Liver (tissue), 8 donors: ENCODE measurements at regions not wholly inside any gene's neighbourhood (a gene's known extent, or its start where the extent isn't known, plus 50 kb on each side); places are given as distances from the start of the nearest gene placed in this dataset.

Experiments used
- DNase-seq: peaks from one replicate; pipeline ENCODE4 v3.0.0-alpha.2; 2017; ENCODE audit warnings: low spot score
- H3K27ac ChIP-seq, 2 donors: one replicate each; pipeline ENCODE4 v1.7.0; 2013; ENCODE audit warnings: inconsistent platforms in 2 of 2, low read length in 2 of 2, control low read depth in 1 of 2, low read depth in 1 of 2, mild to moderate bottlenecking in 1 of 2
- H3K27me3 ChIP-seq, 4 donors: one replicate each; pipeline versions ENCODE4 v1.6.1 to v1.7.0; 2013; ENCODE audit warnings: low read length in 3 of 4, inconsistent platforms in 1 of 4, mild to moderate bottlenecking in 1 of 4, moderate library complexity in 1 of 4; ENCODE audit not compliant: control insufficient read depth in 4 of 4, insufficient read depth in 4 of 4
- H3K36me3 ChIP-seq, 4 donors: one replicate each; pipeline versions ENCODE4 v1.6.1 to v1.7.0; 2013; ENCODE audit warnings: low read length in 3 of 4, mild to moderate bottlenecking in 3 of 4, low read depth in 1 of 4, moderate library complexity in 1 of 4; ENCODE audit not compliant: control insufficient read depth in 4 of 4, insufficient read depth in 3 of 4
- H3K4me1 ChIP-seq, 4 donors: one replicate each; pipeline versions ENCODE4 v1.6.1 to v1.7.0; 2013; ENCODE audit warnings: low read length in 3 of 4, mild to moderate bottlenecking in 3 of 4, moderate library complexity in 1 of 4; ENCODE audit not compliant: control insufficient read depth in 4 of 4, insufficient read depth in 4 of 4
- H3K4me3 ChIP-seq, 3 donors: one replicate each; pipeline versions ENCODE4 v1.6.1 to v1.7.0; 2013; ENCODE audit warnings: low read length in 3 of 3, control low read depth in 1 of 3, low read depth in 1 of 3, mild to moderate bottlenecking in 1 of 3
- H3K9ac ChIP-seq, 2 donors: one replicate each; pipeline ENCODE4 v1.7.0; 2013; ENCODE audit warnings: low read length in 2 of 2, mild to moderate bottlenecking in 2 of 2, moderate library complexity in 2 of 2, control low read depth in 1 of 2, low read depth in 1 of 2
- H3K9me3 ChIP-seq, 4 donors: one replicate each; pipeline versions ENCODE4 v1.6.1 to v1.7.0; 2013; ENCODE audit warnings: low read length in 3 of 4; ENCODE audit not compliant: control insufficient read depth in 4 of 4
- CTCF ChIP-seq: fragments of 150-350 bp; IDR thresholded peaks from 2 replicates; pipeline ENCODE4 v1.5.1; 2017; ENCODE audit warnings: improper control_type of control experiment, low read depth, low read length; ENCODE audit not compliant: missing input control
- EGR1 ChIP-seq, 2 donors: IDR thresholded peaks; 2 replicates each; pipeline ENCODE4 v1.6.1; 2016 to 2018; ENCODE audit warnings: antibody characterized with exemption in 2 of 2, low read depth in 2 of 2
- FOXA1 ChIP-seq: IDR thresholded peaks from 2 replicates; pipeline ENCODE4 v1.6.1; 2016; ENCODE audit warnings: antibody characterized with exemption
- FOXA2 ChIP-seq: IDR thresholded peaks from 2 replicates; pipeline ENCODE4 v1.6.1; 2016; ENCODE audit warnings: antibody characterized with exemption
- GABPA ChIP-seq, 2 donors: IDR thresholded peaks in 1 of 2; conservative IDR thresholded peaks in 1 of 2; 2 replicates each; pipeline ENCODE4 v1.6.1; 2016; ENCODE audit warnings: antibody characterized with exemption in 2 of 2, mild to moderate bottlenecking in 1 of 2, moderate library complexity in 1 of 2
- HNF4A ChIP-seq, 2 donors: conservative IDR thresholded peaks; 2 replicates each; pipeline ENCODE4 v1.6.1; 2016; ENCODE audit warnings: antibody characterized with exemption in 2 of 2, mild to moderate bottlenecking in 2 of 2
- HNF4G ChIP-seq: IDR thresholded peaks from 2 replicates; pipeline ENCODE4 v1.6.1; 2016; ENCODE audit warnings: antibody characterized with exemption
- JUND ChIP-seq, 2 donors: IDR thresholded peaks; 2 replicates each; pipeline ENCODE4 v1.6.1; 2016; ENCODE audit warnings: antibody characterized with exemption in 2 of 2
- MAX ChIP-seq: IDR thresholded peaks from 2 replicates; pipeline ENCODE4 v1.6.1; 2016; ENCODE audit warnings: antibody characterized with exemption
- NR2F2 ChIP-seq: IDR thresholded peaks from 2 replicates; pipeline ENCODE4 v1.6.1; 2016; ENCODE audit warnings: antibody characterized with exemption
- RAD21 ChIP-seq, 2 donors: IDR thresholded peaks; 2 replicates each; pipeline ENCODE4 v1.6.1; 2016; ENCODE audit warnings: antibody characterized with exemption in 2 of 2, mild to moderate bottlenecking in 2 of 2
- REST ChIP-seq: IDR thresholded peaks from 2 replicates; pipeline ENCODE4 v1.6.1; 2016; ENCODE audit warnings: antibody characterized with exemption, mild to moderate bottlenecking
- RXRA ChIP-seq, 2 donors: IDR thresholded peaks; 2 replicates each; pipeline ENCODE4 v1.6.1; 2017 to 2018; ENCODE audit warnings: antibody characterized with exemption in 2 of 2, mild to moderate bottlenecking in 1 of 2
- SP1 ChIP-seq: IDR thresholded peaks from 2 replicates; pipeline ENCODE4 v1.6.1; 2018; ENCODE audit warnings: antibody characterized with exemption, mild to moderate bottlenecking
- TAF1 ChIP-seq: conservative IDR thresholded peaks from 2 replicates; pipeline ENCODE4 v1.6.1; 2016; ENCODE audit warnings: antibody characterized with exemption, mild to moderate bottlenecking
- YY1 ChIP-seq: IDR thresholded peaks from 2 replicates; pipeline ENCODE4 v1.6.1; 2016; ENCODE audit warnings: antibody characterized with exemption, mild to moderate bottlenecking
- WGBS: extraction: QIAGEN DNeasy Blood & Tissue Kit; methylation state at CpG from one replicate; pipeline ENCODE4 v1.1.7; 2013; 5-methylcytosine and 5-hydroxymethylcytosine counted together
- TF ChIP-seq, protein P1 (sequence below): IDR thresholded peaks from 2 replicates; pipeline ENCODE4 v1.6.1; 2016; ENCODE audit warnings: antibody characterized with exemption
- TF ChIP-seq, protein P2 (sequence below): IDR thresholded peaks from 2 replicates; pipeline ENCODE4 v1.6.1; 2016; ENCODE audit warnings: antibody characterized with exemption
- donor health status: healthy.
- donor health status: healthy.
- donor health status: healthy.
- donor health status: healthy.
- donor health status: healthy.

- TF ChIP-seq REST (no peak), FOXA2 (no peak)
Measured at GRCh38 chr12:28794786-28795185, 354.3 kb upstream of the FAR2 start (continued).

DNA sequence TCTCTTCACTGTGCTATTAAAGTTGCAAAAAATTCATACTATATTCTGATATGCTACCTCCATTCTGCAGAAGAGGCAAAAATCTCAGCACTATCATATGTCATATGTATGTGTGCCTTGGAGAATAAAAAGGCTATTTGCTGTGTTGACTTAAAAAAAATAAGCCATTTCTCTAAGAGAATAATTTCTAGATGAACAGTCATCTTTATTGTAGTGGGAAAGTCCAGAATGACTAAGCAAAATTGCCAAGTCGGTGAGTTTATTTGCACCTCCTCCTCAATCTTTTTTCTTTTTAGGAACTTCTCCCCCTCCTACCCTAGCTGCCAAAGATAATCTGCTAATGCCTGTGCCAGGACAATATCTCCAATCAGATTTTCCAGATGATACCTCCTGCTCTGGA lies 353.8 kb upstream of the FAR2 start:
- no peaks in the 10 kb centered on the region for H3K9me3 ChIP-seq
- H3K4me1 ChIP-seq: no peaks in the 10 kb centered on the region
- no peak for DNase-seq
- no peaks in the 10 kb centered on the region for H3K36me3 ChIP-seq
- H3K4me3 ChIP-seq: no peak overlapping the region
- 67% methylated on average over 1 of the region's 1 CpG for WGBS
- H3K27me3 ChIP-seq: no peaks in the 10 kb centered on the region
- H3K27ac ChIP-seq: no peak overlapping the region
- TF ChIP-seq HNF4G (no peak), GABPA (IDR thresholded peaks at IDR 0.05 in 1 of 2, conservative IDR thresholded peaks at IDR 0.05 in 1 of 2) (no peak), FOXA1 (no peak), RXRA (IDR thresholded peaks at IDR 0.05) (no peak)
- no peak overlapping the region for H3K9ac ChIP-seq

DNA sequence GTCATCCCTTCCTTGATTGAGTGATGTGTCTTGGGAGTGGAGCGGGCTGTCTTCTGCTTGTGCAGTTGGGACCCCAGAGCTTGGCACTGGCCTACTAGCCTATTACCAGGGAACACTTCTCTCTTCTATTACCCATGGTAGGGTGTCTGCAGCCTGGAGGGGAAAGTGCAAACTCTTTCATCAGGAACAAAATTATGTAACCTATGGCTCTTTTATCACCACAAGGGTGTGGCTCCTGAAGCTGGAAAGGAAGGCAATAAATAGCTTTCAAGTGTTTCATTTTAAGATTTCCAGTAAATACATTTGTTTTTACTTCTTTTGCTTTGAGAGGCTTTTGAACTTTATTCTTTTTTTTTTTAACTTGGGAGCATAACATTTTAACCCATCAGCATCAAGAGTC lies 349.7 kb upstream of the FAR2 start:
- Histone ChIP-seq H3K27ac (no peak overlapping the region), H3K9ac (no peak overlapping the region), H3K36me3 (no peaks in the 10 kb centered on the region), H3K27me3 (no peaks in the 10 kb centered on the region), H3K9me3 (no peaks in the 10 kb centered on the region), H3K4me1 (no peaks in the 10 kb centered on the region), H3K4me3 (no peak overlapping the region)
- WGBS: 95% methylated on average over 1 of the region's 1 CpG
- TF ChIP-seq TAF1 (no peak), FOXA1 (no peak), MAX (no peak), RXRA (IDR thresholded peaks at IDR 0.05) (no peak), HNF4A (conservative IDR thresholded peaks at IDR 0.05) (no peak), RAD21 (IDR thresholded peaks at IDR 0.05) (no peak), JUND (IDR thresholded peaks at IDR 0.05) (no peak), SP1 (no peak), YY1 (no peak), GABPA (IDR thresholded peaks at IDR 0.05 in 1 of 2, conservative IDR thresholded peaks at IDR 0.05 in 1 of 2) (no peak), FOXA2 (no peak), NR2F2 (no peak), HNF4G (no peak), CTCF (no peak), REST (no peak), EGR1 (IDR thresholded peaks at IDR 0.05; ENCODE audit: low read depth in 2 of 2) (no peak)
- TF ChIP-seq, protein P1, sequence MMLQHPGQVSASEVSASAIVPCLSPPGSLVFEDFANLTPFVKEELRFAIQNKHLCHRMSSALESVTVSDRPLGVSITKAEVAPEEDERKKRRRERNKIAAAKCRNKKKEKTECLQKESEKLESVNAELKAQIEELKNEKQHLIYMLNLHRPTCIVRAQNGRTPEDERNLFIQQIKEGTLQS: no peak
- TF ChIP-seq, protein P2, sequence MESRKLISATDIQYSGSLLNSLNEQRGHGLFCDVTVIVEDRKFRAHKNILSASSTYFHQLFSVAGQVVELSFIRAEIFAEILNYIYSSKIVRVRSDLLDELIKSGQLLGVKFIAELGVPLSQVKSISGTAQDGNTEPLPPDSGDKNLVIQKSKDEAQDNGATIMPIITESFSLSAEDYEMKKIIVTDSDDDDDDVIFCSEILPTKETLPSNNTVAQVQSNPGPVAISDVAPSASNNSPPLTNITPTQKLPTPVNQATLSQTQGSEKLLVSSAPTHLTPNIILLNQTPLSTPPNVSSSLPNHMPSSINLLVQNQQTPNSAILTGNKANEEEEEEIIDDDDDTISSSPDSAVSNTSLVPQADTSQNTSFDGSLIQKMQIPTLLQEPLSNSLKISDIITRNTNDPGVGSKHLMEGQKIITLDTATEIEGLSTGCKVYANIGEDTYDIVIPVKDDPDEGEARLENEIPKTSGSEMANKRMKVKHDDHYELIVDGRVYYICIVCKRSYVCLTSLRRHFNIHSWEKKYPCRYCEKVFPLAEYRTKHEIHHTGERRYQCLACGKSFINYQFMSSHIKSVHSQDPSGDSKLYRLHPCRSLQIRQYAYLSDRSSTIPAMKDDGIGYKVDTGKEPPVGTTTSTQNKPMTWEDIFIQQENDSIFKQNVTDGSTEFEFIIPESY: no peak
- no peak for DNase-seq
